ENCODE measurements at regions not wholly inside any gene's neighbourhood (a gene's known extent, or its start where the extent isn't known, plus 50 kb on each side); places are given as distances from the start of the nearest gene placed in this dataset.
"Not testable (repeated sequence)": the region's sequence is repeated elsewhere in the genome, so short reads cannot be mapped to it uniquely, and the experiment has no call there.

GRCh38 chr4:174005422-174005821 is 278.0 kb downstream of the FBXO8 start:
- DNase-seq = no peak

- DNase-seq = no peak
These were observed 284.9 kb downstream of the FBXO8 start for GRCh38 chr4:173998471-173999144.

- not testable (repeated sequence) for DNase-seq
These were observed 287.7 kb downstream of the FBXO8 start for GRCh38 chr4:173995779-173996178.

- no peak for DNase-seq
These were observed 291.7 kb downstream of the FBXO8 start for GRCh38 chr4:173991814-173992213.

GRCh38 chr4:173991316-173991715 is 292.2 kb downstream of the FBXO8 start:
- DNase-seq = no peak

GRCh38 chr4:173990869-173991210 is 292.6 kb downstream of the FBXO8 start:
- DNase-seq = no peak

- DNase-seq = no peak
These were observed 293.2 kb downstream of the FBXO8 start for GRCh38 chr4:173990126-173990868.

GRCh38 chr4:173963523-173963922 is 319.9 kb downstream of the FBXO8 start:
- DNase-seq = not testable (repeated sequence)

- no peak for DNase-seq
These were observed 323.1 kb downstream of the FBXO8 start for GRCh38 chr4:173960398-173960797.

- DNase-seq = no peak
These were observed 325.0 kb downstream of the FBXO8 start for GRCh38 chr4:173958445-173958844.

- no peak for DNase-seq
These were observed 339.9 kb downstream of the FBXO8 start for GRCh38 chr4:173943547-173943946.

- no peak for DNase-seq
These were observed 343.3 kb downstream of the FBXO8 start for GRCh38 chr4:173940146-173940545.

GRCh38 chr4:173937631-173938270 is 345.7 kb downstream of the FBXO8 start:
- no peak for DNase-seq

GRCh38 chr4:173936861-173937260 is 346.6 kb downstream of the FBXO8 start:
- DNase-seq = no peak

GRCh38 chr4:173935622-173936405 is 347.7 kb downstream of the FBXO8 start:
- DNase-seq = no peak

- no peak for DNase-seq
These were observed 348.4 kb downstream of the FBXO8 start for GRCh38 chr4:173934933-173935620.

- DNase-seq = no peak
These were observed 349.3 kb downstream of the FBXO8 start for GRCh38 chr4:173934201-173934600.

GRCh38 chr4:173932701-173933100 is 350.8 kb downstream of the FBXO8 start:
- no peak for DNase-seq

GRCh38 chr4:173930329-173930967 is 353.0 kb downstream of the FBXO8 start:
- DNase-seq = no peak

- no peak for DNase-seq
These were observed 353.5 kb downstream of the FBXO8 start for GRCh38 chr4:173929921-173930320.

- no peak for DNase-seq
These were observed 358.9 kb downstream of the FBXO8 start for GRCh38 chr4:173924561-173924960.

- no peak for DNase-seq
These were observed 363.6 kb downstream of the FBXO8 start for GRCh38 chr4:173919861-173920260.

Measured in activated CD4-positive, alpha-beta T cell treated with anti-CD3 and anti-CD28 coated beads, Interleukin-2, amount 50 U/mL, for 1 hour (primary cell).